Effector CD4-positive, alpha-beta T cell (primary cell): ENCODE measurements at regions not wholly inside any gene's neighbourhood (a gene's known extent, or its start where the extent isn't known, plus 50 kb on each side); places are given as distances from the start of the nearest gene placed in this dataset.
A peak's percentile ranks its signal among the peaks of the same experiment; 100 is the strongest.

Source experiments
- DNase-seq: peaks from one replicate; pipeline ENCODE4 v3.0.0-alpha.2; 2020

GRCh38 chr5:61654876-61655275 is 322.8 kb downstream of the ZSWIM6 start:
- DNase-seq: no peak

- DNase-seq: no peak
Measured at GRCh38 chr5:61657010-61657409, 325.0 kb downstream of the ZSWIM6 start.

- no peak for DNase-seq
Measured at GRCh38 chr5:61657686-61658085, 325.6 kb downstream of the ZSWIM6 start.

- DNase-seq: peak; percentile 81
Measured at GRCh38 chr5:61658592-61659008, 326.5 kb downstream of the ZSWIM6 start.

GRCh38 chr5:61659221-61659696 is 327.2 kb downstream of the ZSWIM6 start:
- no peak for DNase-seq

GRCh38 chr5:61662670-61663069 is 330.6 kb downstream of the ZSWIM6 start:
- no peak for DNase-seq

GRCh38 chr5:61666064-61666621 is 334.1 kb downstream of the ZSWIM6 start:
- DNase-seq: no peak

GRCh38 chr5:61667525-61668218 is 335.6 kb downstream of the ZSWIM6 start:
- no peak for DNase-seq

- no peak for DNase-seq
Measured at GRCh38 chr5:61669531-61669930, 337.5 kb downstream of the ZSWIM6 start.

GRCh38 chr5:61670941-61671340 is 338.9 kb downstream of the ZSWIM6 start:
- no peak for DNase-seq

- no peak for DNase-seq
Measured at GRCh38 chr5:61673007-61673735, 341.1 kb downstream of the ZSWIM6 start.

GRCh38 chr5:61674378-61674777 is 342.3 kb downstream of the ZSWIM6 start:
- DNase-seq: no peak

- DNase-seq: no peak
Measured at GRCh38 chr5:61675015-61675692, 343.1 kb downstream of the ZSWIM6 start.

- no peak for DNase-seq
Measured at GRCh38 chr5:61677220-61677619, 345.2 kb downstream of the ZSWIM6 start.

GRCh38 chr5:61678966-61679365 is 346.9 kb downstream of the ZSWIM6 start:
- DNase-seq: no peak

- DNase-seq: no peak
Measured at GRCh38 chr5:61679562-61679961, 347.5 kb downstream of the ZSWIM6 start.

GRCh38 chr5:61680247-61680646 is 348.2 kb downstream of the ZSWIM6 start:
- no peak for DNase-seq

GRCh38 chr5:61683148-61683547 is 351.1 kb downstream of the ZSWIM6 start:
- DNase-seq: no peak

GRCh38 chr5:61683926-61684325 is 351.9 kb downstream of the ZSWIM6 start:
- DNase-seq: no peak

GRCh38 chr5:61686491-61687257 is 354.6 kb downstream of the ZSWIM6 start:
- DNase-seq: no peak

- no peak for DNase-seq
Measured at GRCh38 chr5:61687371-61687770, 355.3 kb downstream of the ZSWIM6 start.

- no peak for DNase-seq
Measured at GRCh38 chr5:61689153-61689846, 357.2 kb downstream of the ZSWIM6 start.
